ENCODE measurements at regions not wholly inside any gene's neighbourhood (a gene's known extent, or its start where the extent isn't known, plus 50 kb on each side); places are given as distances from the start of the nearest gene placed in this dataset.

- no peak for DNase-seq
These were observed 49.9 kb downstream of the SYNE3 start for GRCh38 chr14:95466506-95466905.

- DNase-seq = no peak
These were observed 50.5 kb downstream of the SYNE3 start for GRCh38 chr14:95465936-95466335.

DNA sequence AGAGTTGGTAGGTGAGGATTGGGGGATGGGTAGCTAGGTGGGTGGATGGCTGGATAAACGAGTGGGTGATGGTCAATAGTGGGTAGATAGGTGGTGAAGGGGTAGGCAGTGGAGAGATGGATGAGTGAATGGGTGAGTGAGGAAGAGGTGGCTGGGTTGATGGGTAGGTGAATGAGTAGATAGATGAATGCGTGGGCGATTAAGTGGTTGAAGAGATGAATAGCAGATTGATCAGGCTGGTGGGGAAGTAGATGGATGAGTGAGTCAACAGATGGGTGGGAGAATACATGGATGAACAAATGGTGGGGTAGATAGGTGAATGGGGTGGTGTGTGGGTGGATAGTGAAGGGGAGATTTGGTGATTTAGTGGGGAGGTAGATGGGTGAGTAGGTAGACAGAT, 51.1 kb downstream of the SYNE3 start:
- DNase-seq = no peak

DNA sequence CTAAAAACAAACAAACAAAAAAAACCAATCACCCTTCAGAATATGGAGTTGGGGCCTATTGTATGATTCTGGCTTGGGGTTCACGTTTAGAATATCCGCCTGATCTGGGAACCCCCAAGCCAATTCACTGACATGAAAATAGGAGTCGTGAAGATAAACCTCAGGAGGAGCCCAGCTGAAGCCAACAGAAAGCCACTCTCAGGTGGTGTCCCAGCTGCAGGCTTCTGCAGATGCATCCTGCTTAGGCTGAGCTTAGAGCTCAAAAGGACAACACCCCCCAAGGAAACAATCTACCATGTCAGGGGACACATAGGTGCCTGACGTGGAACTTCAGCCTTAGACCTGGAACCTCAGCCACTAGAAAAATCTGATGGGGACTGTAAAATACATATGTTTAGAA, 51.9 kb downstream of the SYNE3 start:
- DNase-seq = no peak

- DNase-seq = no peak
These were observed 52.3 kb downstream of the SYNE3 start for GRCh38 chr14:95464103-95464502.

- peak; percentile 68 for DNase-seq
These were observed 53.1 kb downstream of the SYNE3 start for GRCh38 chr14:95463171-95463901.

GRCh38 chr14:95462491-95462890, 54.0 kb downstream of the SYNE3 start:
- no peak for DNase-seq

- no peak for DNase-seq
These were observed 55.6 kb downstream of the SYNE3 start for GRCh38 chr14:95460647-95461478.

- DNase-seq = no peak
These were observed 57.5 kb downstream of the SYNE3 start for GRCh38 chr14:95458906-95459305.

GRCh38 chr14:95458459-95458858, 58.0 kb downstream of the SYNE3 start:
- no peak for DNase-seq

- DNase-seq = no peak
These were observed 60.2 kb downstream of the SYNE3 start for GRCh38 chr14:95456281-95456680.

GRCh38 chr14:95455246-95455645, 61.2 kb downstream of the SYNE3 start:
- DNase-seq = no peak

DNA sequence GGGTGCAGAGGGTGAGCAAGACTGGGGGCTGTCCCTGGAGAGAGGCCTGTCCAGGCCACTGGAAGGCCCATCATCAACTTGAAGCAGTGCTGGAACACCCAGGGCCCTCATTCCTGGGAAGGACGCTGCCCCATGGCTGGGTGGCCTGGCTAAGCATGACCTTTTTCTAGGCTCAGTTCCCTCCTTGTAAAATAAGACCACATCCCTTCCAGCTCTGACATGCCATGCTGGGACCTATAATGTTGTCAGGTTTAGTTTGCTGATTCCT, 62.8 kb downstream of the SYNE3 start:
- no peak for DNase-seq

DNA sequence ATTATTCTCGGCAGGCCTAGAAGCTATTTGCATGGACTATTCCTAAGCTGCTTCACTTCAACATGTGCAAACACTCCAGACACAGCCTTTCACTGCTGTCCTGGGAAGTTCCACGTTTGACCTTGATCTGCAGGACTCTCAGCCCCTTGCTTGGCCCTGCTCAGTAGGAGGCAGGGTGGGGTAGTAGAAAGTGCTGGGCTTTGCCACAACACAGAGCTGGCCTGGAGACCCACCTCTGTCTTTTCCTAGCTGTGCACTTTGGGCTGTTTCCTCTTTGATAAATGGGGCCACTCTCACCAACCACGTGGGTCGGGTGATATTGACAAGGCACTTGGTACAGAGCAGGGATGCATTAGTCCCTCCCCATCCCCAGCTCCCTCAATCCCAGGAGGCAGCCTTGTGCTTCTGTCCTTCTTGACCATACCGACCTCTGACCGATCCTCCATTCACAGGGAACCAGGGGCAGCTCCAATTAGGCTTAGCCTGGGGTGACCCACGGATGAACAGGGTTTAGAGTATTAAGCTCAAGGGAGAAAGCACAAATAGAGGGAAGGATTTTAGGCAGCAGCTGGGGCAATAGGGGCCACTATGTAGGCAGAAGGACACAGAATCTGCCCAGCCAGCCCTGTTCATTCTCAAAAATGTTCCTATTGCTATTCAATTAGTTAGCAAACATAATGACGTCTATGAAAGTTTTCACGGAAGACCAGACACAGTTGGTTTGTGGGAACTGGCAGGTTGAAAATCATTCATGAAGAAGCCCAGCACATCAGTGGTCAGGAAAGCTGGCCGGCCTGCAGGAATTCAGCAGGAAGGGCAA, 63.3 kb downstream of the SYNE3 start:
- no peak for DNase-seq

GRCh38 chr14:95452176-95452892, 64.1 kb downstream of the SYNE3 start:
- peak; percentile 67 for DNase-seq

- DNase-seq = no peak
These were observed 67.3 kb downstream of the SYNE3 start for GRCh38 chr14:95449131-95449530.

- DNase-seq = no peak
These were observed 70.0 kb downstream of the SYNE3 start for GRCh38 chr14:95446470-95446869.

DNA sequence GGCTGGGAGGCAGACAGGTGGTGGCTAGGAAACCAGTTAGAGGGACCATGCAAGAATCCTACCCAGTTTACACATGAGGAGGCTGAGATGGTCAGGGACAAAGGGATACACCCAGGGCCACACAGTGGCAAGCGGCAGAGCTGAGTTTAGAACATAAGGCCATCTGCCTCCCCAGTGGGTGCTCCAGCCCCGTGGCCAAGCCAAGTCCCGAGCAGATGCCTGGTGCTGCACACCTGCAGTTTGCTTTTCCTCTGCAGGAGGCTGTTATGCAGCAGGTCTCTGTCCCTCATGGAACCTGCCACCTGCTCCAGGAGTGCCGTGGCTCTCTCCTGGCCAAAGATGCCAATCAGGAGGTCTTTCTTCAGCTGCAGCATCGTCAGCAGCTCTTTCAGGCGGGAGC, 70.8 kb downstream of the SYNE3 start:
- DNase-seq = no peak

DNA sequence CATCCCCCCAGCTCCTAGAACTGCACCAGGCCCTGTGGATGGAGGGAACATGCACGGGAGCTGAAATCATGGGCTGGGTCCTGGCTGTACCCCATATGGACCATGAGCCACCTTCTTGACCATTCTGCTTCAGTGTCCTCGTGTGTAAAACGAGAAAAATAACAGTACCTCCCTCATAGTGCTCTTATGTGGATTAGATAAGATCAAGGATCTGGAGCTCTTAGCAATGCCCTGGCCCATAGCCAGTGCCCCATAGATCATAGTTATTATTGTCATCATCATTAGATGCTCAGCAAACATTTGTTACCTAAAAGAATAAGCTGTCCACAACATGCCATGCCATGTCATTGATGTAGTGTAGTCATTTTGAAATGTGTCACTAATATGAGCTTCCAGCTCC, 71.3 kb downstream of the SYNE3 start:
- DNase-seq = no peak

- DNase-seq = no peak
These were observed 72.0 kb downstream of the SYNE3 start for GRCh38 chr14:95444132-95445129.

DNA sequence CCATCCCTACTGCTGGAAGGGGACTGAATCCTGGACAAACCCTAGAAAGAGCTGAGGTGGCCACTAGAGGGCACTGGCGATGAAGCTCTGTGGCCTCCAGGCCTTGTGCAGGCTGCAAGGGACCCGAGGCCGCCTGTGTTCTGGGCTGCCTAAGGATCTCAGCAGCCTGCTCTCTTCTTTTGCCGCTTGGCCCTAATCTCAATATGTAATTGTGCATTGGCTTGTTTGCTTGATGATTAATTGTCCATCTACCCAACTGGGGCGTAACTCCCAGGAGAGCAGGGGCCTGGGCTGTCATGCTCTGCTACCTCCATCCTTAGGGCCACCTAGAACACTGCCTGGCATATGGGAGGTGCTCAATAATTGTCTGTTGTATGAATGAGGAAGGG, 73.8 kb downstream of the SYNE3 start:
- peak; percentile 92 for DNase-seq
